Spleen (tissue), 11 donors: ENCODE measurements at regions not wholly inside any gene's neighbourhood (a gene's known extent, or its start where the extent isn't known, plus 50 kb on each side); places are given as distances from the start of the nearest gene placed in this dataset.

Experiments
- DNase-seq: peaks from one replicate; pipeline ENCODE4 v3.0.0-alpha.2; 2020
- H3K27ac ChIP-seq, 8 donors: fragments of 200-600 bp; sonication (generic) in 7 of 8; 1 replicate in 4 of 8; 2 replicates in 4 of 8; pipeline versions ENCODE4 v1.5.0 to v1.8.0; 2016 to 2021; ENCODE audit warnings: inconsistent platforms in 4 of 8, mild to moderate bottlenecking in 4 of 8, moderate library complexity in 1 of 8
- H3K27me3 ChIP-seq, 7 donors: fragments of 200-600 bp; sonication (generic) in 6 of 7; replicated peaks in 1 of 7; 1 replicate in 4 of 7; 2 replicates in 3 of 7; pipeline versions ENCODE4 v1.5.0 to v1.8.0; 2016 to 2021; ENCODE audit warnings: inconsistent platforms in 3 of 7, mild to moderate bottlenecking in 1 of 7
- H3K36me3 ChIP-seq, 6 donors: fragments of 200-600 bp; sonication (generic) in 5 of 6; 1 replicate in 4 of 6; 2 replicates in 2 of 6; pipeline versions ENCODE4 v1.5.0 to v1.8.0; 2016 to 2021; ENCODE audit warnings: inconsistent platforms in 2 of 6
- H3K4me1 ChIP-seq, 6 donors: fragments of 200-600 bp; sonication (generic) in 5 of 6; 1 replicate in 3 of 6; 2 replicates in 3 of 6; pipeline versions ENCODE4 v1.5.0 to v1.8.0; 2016 to 2021; ENCODE audit warnings: inconsistent platforms in 3 of 6
- H3K4me3 ChIP-seq, 8 donors: fragments of 200-600 bp; sonication (generic) in 7 of 8; 1 replicate in 4 of 8; 2 replicates in 4 of 8; pipeline versions ENCODE4 v1.5.0 to v1.8.0; 2016 to 2021; ENCODE audit warnings: inconsistent platforms in 4 of 8, mild to moderate bottlenecking in 4 of 8, moderate library complexity in 2 of 8
- H3K9me3 ChIP-seq, 8 donors: fragments of 200-600 bp; sonication (generic) in 7 of 8; 1 replicate in 4 of 8; 2 replicates in 4 of 8; pipeline versions ENCODE4 v1.5.0 to v1.8.0; 2016 to 2021; ENCODE audit warnings: inconsistent platforms in 4 of 8
- CTCF ChIP-seq, 11 experiments: fragments of 200-600 bp in 7 of 11; fragments of 450-650 bp in 4 of 11; sonication (generic) in 4 of 11; IDR thresholded peaks in 8 of 11; conservative IDR thresholded peaks in 3 of 11; 1 replicate in 7 of 11; 2 replicates in 4 of 11; pipeline versions ENCODE4 v1.4.0 to v1.8.0; 2016 to 2021; ENCODE audit warnings: antibody characterized with exemption in 11 of 11, inconsistent platforms in 4 of 11, mild to moderate bottlenecking in 1 of 11
- POLR2A ChIP-seq, 3 donors: fragments of 450-650 bp; IDR thresholded peaks; one replicate each; pipeline ENCODE4 v1.5.1; 2017; ENCODE audit warnings: antibody characterized with exemption in 3 of 3, mild to moderate bottlenecking in 1 of 3
- POLR2AphosphoS5 ChIP-seq, 3 donors: sonication (generic); formaldehyde crosslinking; IDR thresholded peaks; one replicate each; pipeline ENCODE4 v1.5.1; 2017; ENCODE audit warnings: antibody characterized with exemption in 3 of 3
- WGBS, 5 donors: extraction: QIAGEN DNeasy Blood & Tissue Kit in 3 of 5; methylation state at CpG; one replicate each; pipeline versions ENCODE4 v1.1.5 to v1.1.7; 2013 to 2018; 5-methylcytosine and 5-hydroxymethylcytosine counted together
- intact Hi-C: fragments of 100-400 bp; cut with DNase I; formaldehyde crosslinking; loops from one replicate; pipeline ENCODE4 v1.15.0; 2023; ENCODE audit warnings: low total_unique reads
- donor health status: healthy with polysubstance abuse.
- donor health status: DM: no; HTN: no; CAD: no; lungs with moderate emphysema.
- donor health status: DM: no; HTN: no; CAD: no.
- donor health status: Bipolar disorder and iron deficiency.
- donor health status: healthy.
- donor health status: DM: no; HTN: no; CAD: no.
- donor health status: DM: yes; HTN: yes; CAD: no.

GRCh38 chr1:70509996-70510876, 99.2 kb downstream of the CTH start:
- WGBS, 5 donors = 68 to 78% (median 74%) methylated on average over 19 of the region's 19 CpGs
- intact Hi-C loops = no loop called here

DNA sequence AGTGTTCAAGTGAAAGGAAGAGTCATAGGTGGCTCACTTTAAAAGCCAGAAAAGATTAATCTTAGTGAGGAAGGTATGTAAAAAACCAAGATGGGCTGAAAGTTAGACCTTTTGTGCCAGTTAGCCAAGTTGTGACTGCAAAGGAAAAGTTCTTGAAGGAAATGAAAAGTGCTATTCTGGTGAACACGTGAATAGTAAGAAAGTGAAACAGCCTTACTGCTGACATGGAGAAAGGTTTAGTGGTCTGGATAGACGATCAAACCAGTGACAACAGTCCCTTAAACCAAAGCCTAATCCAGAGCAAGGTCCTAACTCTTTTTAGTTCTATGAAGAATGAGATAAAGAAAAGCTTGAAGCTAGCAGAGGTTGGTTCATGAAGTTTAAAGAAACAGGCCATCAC, 106.4 kb downstream of the CTH start:
- H3K27me3 ChIP-seq = no peaks in the 10 kb centered on the region
- DNase-seq = no peak
- TF ChIP-seq CTCF (IDR thresholded peaks at IDR 0.05 in 8 of 11, conservative IDR thresholded peaks at IDR 0.05 in 3 of 11) (no peak), POLR2A (IDR thresholded peaks at IDR 0.05) (no peak), POLR2AphosphoS5 (IDR thresholded peaks at IDR 0.05) (no peak)
- no peaks in the 10 kb centered on the region for H3K4me1 ChIP-seq
- WGBS, 5 donors = 49 to 78% (median 62%) methylated on average over 2 of the region's 2 CpGs
- H3K9me3 ChIP-seq = no peaks in the 10 kb centered on the region
- H3K36me3 ChIP-seq = no peaks in the 10 kb centered on the region
- intact Hi-C loops = no loop called here
- no peak overlapping the region for H3K4me3 ChIP-seq
- no peak overlapping the region for H3K27ac ChIP-seq

More at GRCh38 chr1:70509996-70510876, 99.2 kb downstream of the CTH start:
- H3K4me1 ChIP-seq = no peaks in the 10 kb centered on the region
- no peak overlapping the region for H3K27ac ChIP-seq
- no peak for DNase-seq
- H3K9me3 ChIP-seq = no peaks in the 10 kb centered on the region
- no peaks in the 10 kb centered on the region for H3K36me3 ChIP-seq
- no peak overlapping the region for H3K4me3 ChIP-seq
- H3K27me3 ChIP-seq = peaks cover 0 to 5% (median 0%) of the 10 kb centered on the region in 7 donors
- TF ChIP-seq CTCF (IDR thresholded peaks at IDR 0.05 in 8 of 11, conservative IDR thresholded peaks at IDR 0.05 in 3 of 11) (peak in 10 of 11 experiments; percentile 22 to 63 (median 59)), POLR2AphosphoS5 (IDR thresholded peaks at IDR 0.05) (no peak)

DNA sequence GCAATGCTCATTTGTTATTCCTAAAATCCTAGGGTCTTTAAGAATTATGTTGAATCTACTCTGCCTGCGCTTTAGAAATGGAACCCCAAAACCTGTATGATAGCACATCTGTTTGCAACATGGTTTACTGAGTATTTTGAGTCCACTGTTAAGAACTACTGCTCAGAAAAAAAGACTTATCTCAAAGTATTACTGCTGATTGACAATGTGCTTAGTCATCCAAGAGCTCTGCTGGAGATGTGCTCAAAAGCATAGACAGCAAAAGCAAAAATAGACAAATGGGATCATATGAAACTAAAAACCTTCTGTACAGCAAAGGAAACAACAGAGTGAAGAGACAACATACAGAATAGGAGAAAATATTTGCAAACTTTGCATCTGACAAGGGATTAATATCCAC, 107.0 kb downstream of the CTH start:
- TF ChIP-seq POLR2A (IDR thresholded peaks at IDR 0.05) = no peak
- no peak for TF ChIP-seq CTCF (IDR thresholded peaks at IDR 0.05 in 8 of 11, conservative IDR thresholded peaks at IDR 0.05 in 3 of 11)
- TF ChIP-seq POLR2AphosphoS5 (IDR thresholded peaks at IDR 0.05) = no peak
- no peak for DNase-seq
- Histone ChIP-seq H3K27me3 (no peaks in the 10 kb centered on the region), H3K4me3 (no peak overlapping the region), H3K36me3 (no peaks in the 10 kb centered on the region), H3K9me3 (no peaks in the 10 kb centered on the region), H3K27ac (no peak overlapping the region), H3K4me1 (no peaks in the 10 kb centered on the region)
- intact Hi-C loops = no loop called here
- 79 to 100% (median 91%) methylated on average over 1 of the region's 1 CpG for WGBS, 5 donors

GRCh38 chr1:70528590-70529333, 117.7 kb downstream of the CTH start:
- intact Hi-C loops = no loop called here
- Histone ChIP-seq H3K27me3 (peaks cover 0 to 16% (median 0%) of the 10 kb centered on the region in 7 donors), H3K27ac (no peak overlapping the region), H3K36me3 (no peaks in the 10 kb centered on the region), H3K9me3 (no peaks in the 10 kb centered on the region), H3K4me3 (no peak overlapping the region), H3K4me1 (no peaks in the 10 kb centered on the region)
- no peak for DNase-seq
- 38 to 45% (median 39%) methylated on average over 12 of the region's 12 CpGs for WGBS, 5 donors
- peak in 6 of 11 experiments; percentile 14 to 49 (median 32) for TF ChIP-seq CTCF (IDR thresholded peaks at IDR 0.05 in 8 of 11, conservative IDR thresholded peaks at IDR 0.05 in 3 of 11)
- TF ChIP-seq POLR2A (IDR thresholded peaks at IDR 0.05) = no peak
